GM19240 (cell line): ENCODE measurements at regions not wholly inside any gene's neighbourhood (a gene's known extent, or its start where the extent isn't known, plus 50 kb on each side); places are given as distances from the start of the nearest gene placed in this dataset.
"Not testable (repeated sequence)": the region's sequence is repeated elsewhere in the genome, so short reads cannot be mapped to it uniquely, and the experiment has no call there.

Experiments
- DNase-seq: peaks from one replicate; pipeline ENCODE4 v3.0.0; 2011; ENCODE audit warnings: low spot score; ENCODE audit not compliant: insufficient read length

DNA sequence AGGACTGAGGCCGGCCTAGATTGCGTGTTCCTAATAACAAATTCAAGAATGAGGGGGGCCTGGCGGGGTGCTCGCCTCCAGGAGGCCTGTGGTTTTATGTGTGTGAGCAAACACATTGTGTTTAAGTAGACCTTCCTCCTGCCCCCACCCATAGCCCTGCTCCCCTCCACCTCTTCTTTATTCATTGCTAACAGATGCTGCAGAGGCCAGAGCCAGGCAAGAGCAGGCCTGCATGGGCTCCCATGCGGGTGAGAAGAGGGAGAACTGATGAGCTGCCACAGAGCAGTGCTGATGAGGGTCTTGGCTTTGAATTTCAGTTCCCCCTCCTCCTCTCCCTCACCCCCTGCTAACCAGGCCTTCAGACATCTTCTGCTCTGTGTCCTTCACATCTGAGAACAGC is 154.6 kb downstream of the OSR1 start:
- no peak for DNase-seq

DNA sequence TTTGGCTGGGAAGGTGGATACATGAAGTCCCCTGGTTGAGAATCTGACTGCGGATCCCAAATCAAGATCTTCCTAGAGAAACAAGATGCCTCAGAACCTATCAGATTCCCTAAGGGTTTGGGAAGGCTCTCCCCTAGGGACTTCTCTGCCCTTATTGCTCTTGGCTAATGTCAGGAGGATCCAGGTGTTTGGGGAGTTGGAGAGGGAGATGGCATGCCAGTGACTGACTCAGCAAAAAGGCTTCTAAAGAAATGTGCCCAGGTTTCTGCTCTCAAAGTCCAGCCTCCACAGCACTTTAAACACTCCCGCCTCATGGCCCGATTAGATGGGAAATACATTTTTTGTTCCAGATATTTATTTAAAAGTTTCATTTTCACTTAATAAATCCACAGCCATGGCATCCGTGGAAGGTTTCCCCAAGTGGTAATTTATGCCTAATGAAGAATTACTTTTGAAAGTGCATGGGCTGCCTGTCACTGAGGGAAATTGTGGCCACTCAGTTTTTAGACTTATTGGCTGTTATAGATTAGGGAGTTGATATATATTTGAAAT is 156.4 kb downstream of the OSR1 start:
- no peak for DNase-seq

DNA sequence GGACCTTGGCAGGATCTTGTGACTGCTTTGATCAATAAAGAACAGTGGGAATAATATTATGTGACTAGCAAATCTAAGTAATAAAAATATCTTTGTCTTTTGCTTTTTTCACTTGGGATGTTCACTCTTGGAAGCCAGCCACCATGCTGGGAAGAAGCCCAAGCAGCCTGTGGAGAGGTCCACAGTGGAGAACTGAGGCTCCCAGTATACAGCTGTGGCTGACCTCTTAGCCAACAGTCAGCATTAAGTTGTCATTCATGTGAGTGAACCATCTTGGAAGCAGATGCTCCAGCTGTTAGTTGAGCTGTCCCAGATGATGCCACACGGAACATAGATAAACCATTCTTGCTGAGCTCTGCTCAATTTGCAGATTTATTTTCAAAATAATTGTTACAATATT is 160.0 kb downstream of the OSR1 start:
- DNase-seq: no peak

DNA sequence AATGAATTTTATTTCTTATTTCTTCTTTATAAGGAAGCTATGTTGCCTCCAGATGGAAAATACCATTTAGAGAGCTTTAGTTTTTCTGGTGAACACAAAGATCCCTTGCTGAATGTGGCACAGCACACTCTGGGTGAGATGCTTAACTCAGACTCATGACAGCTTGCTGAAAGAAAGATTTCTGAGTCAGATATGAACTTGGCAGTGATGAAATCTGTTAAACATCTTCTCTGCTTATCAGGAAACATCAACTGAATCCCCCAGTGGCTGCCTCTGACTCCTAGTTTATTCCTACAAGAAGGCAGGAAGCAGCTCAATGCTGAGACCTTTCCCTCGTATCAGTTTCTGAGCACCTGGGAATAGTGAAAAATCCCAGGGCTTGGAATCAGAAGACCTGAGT is 162.8 kb downstream of the OSR1 start:
- no peak for DNase-seq

DNA sequence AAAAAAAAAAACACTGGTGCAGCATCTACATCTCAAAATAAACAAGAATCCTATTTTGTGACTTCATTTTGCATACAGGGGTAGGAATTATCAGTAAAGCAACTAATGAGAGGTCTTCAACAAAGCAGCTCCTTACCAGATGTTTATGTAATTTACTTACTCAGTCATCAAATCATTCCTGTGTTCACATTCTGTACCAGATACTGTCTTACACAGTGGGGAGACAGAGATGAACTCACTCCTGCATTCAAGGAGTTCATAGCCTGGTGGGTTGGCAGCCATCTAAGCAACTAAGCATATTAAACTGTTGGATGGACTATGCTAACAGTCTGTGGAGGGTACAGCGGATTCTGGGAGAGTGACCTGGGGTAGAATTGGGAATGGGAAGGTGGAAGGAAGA is 169.0 kb downstream of the OSR1 start:
- DNase-seq: no peak

DNA sequence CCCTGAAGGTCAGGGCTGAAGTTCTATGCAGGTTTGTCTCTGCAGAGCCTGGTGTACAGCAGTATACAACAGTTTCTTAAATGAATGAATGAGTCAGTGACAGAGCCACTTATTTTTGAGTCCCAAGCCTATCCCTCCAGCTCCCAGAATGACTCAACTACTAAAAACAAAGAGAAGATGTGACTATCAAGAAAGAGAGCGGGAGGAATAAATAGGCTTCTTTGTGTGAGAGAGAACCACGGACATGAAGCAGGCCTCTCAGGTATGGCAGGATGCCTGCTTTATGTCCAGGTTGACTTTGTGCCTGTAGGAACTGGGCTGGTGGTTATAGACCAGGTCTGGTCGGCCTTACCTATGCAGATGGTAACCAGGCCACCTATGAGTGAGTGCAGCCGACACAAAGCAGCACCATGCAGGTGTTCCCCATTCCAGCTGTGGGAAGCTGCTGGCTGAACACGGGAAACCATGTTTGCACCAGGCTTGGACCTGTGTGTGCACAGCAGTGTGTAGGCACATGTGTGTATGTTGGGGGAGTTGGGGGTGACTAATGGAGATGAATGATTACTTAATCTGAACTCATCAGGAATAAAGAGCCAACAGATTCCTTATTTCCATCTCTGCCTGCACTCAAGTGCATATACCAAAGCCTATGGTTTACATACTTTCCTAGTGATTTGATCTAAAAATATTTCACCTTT is 171.0 kb downstream of the OSR1 start:
- no peak for DNase-seq

DNA sequence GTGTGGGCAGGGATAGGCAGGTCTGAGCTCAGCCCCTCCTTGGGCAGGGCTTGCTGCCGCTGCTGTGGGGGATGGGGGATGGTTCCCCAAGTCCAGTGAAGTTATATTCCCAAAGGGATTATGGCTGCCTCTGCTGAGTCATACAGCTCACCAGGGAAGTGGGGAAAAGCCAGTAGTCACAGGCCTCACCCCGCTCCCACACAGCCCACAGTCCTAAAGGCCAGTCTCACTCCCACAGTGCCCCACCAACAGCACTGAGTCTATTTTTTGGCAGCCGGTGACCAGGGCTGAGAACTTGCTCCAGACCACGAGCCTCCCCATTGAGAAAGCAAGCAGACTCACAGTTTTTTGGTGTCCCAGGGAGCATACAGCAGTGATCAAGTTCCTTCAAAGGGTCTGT is 173.3 kb downstream of the OSR1 start:
- DNase-seq: no peak

DNA sequence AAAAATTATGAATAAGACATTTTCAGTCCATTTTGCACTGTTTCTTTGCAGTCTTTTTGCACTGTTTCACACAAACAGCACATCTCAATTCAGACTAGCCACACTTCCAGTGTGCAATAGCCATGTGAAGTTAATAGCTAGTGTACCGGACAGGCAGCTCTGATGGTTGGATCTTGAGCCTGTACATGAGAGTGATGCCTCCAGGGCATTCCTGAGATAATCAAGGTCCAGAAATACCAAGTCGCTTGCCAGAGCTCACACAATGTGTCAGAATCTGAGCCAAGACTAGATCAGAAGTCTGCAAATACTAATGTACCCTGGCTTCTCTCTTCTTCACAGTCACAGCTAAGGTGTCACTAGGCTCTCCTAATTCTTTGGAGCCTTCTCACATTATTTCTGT is 180.2 kb downstream of the OSR1 start:
- DNase-seq: no peak

DNA sequence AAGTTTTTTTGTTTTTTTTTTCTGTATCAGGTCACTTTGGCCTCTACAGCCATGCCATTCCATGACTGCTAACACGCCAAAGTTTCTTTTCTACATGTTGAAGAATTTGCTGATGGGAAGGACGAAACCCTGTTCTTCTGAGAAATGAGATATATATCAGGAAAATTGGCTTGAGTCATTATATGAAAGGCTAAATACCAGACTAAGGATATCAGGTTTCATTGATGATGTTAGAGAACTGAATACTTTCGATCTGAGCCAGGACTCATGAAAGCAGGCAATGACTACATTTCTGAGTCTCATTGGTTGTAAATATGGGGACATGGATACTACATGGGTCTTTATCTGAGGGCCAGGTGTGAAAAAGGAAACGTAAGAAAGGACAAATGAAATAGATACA is 181.4 kb downstream of the OSR1 start:
- DNase-seq: no peak

DNA sequence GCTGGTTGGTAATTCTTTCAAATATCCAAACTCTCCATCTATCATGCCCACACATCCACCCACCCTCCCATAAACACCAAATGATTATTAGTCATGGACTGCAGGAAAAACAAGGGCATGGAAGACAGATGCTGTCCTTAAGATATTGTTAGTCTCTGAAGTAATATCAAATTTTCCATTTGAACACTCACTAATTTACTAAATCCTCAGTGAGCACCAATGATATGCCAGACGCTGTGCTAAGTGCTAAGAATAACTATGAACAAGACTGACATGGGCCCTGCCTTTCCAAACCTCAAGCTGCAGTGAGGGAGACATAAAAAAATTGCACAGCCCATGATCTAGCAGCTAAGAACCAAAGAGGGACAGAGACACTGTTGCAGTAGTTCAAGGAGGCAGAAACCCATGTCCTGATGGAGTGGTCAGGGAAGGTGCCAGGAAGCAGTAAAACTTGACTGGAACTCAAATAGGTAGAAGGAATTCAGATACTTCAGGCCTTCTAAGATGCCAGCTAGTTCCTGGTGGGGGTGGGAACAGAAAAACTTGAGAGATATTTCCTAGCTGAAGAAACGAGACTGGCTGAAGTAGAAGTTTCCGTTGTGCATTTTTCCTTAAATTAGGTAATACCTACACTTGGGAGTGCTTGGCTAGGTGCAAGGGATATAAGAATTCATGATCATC is 182.1 kb downstream of the OSR1 start:
- no peak for DNase-seq

DNA sequence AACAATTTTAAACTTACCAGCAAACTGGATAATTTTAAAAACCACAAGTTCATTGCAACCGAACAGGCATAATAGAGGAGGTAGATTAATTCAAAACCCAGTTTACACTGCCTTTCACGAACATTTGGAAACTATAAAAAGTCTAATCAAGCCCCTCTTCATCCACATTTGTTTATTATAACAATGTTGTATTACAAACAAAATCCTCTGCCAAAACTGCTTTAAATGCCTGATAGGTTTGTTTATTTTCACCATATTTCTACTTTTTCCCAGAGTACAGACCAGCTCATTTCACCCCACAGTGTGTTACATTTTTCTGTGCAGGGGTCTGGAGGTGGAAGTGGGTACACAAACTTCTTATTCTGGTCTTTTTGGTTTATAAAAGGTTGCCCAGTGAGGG is 184.2 kb downstream of the OSR1 start:
- no peak for DNase-seq

DNA sequence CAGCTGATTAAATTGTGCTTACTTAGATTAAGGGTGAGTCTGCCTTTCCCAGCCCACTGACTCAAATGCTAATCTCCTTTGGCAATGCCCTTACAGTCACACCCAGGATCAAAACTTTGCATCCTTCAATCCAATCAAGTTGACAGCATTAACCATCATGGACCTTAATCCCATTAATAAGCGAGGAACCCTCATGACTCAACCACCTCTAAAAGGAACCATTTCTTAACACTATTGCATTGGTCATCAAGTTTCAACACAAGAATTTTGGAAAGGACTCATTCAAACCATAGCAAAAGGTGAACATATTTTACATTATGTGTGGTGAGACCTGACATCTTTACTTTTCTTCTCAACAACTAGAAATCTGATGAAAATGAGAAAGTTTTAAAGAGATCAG is 187.0 kb downstream of the OSR1 start:
- DNase-seq: no peak

DNA sequence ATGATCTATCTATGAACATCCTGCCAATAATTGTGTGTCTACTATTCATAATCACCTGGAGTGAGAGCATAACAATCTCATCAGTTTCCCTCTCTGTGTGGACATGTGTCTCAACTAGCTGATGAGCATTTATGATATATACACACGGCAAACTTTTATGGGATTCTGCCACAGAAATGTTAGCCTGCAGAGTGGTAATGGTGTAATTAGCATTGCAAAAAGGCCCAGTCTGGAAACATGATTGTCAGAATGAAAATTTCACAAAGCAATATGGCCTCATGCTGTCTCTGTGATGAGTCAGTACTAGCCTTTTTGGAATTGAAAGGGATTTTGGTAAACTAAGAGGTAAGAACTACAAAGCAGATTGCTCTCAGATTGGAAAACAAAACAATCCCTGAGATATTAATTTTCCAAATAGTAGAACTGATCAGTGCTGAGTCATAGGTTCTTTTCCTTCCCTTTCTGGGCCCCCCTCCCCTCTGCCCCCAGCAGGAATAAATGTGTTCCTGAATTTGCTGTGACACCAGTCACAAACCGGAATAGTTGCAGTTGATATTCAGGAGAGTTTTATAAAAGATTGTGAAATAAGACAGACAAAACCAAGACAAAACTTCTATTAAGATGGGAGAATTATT is 189.2 kb downstream of the OSR1 start:
- no peak for DNase-seq

DNA sequence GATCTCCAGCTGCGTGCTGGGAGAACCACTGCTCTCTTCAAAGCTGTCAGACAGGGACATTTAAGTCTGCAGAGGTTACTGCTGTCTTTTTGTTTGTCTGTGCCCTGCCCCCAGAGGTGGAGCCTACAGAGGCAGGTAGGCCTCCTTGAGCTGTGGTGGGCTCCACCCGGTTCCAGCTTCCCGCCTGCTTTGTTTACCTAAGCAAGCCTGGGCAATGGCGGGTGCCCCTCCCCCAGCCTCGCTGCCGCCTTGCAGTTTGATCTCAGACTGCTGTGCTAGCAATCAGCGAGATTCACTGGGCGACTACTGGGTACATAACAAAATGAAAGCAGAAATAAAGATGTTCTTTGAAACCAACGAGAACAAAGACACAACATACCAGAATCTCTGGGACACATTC is 194.3 kb downstream of the OSR1 start:
- not testable (repeated sequence) for DNase-seq

DNA sequence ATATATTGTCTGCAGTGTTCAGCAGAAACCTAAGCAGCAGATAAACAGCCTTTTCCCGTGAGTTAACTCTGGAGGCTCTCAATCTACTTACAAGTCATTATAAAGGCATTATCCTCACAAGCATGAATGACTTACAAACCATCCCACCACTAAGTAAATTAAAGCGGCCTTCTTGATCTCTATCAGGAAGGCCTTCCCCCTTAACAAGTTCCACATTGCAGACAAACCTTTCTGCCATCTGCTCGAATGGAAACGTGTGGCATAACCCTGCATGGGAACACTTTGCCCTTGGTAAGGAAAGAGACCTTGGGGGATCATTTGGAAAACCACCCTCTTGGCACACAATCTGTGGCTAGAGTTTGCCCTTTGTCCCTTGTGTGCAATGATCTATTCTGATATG is 199.5 kb downstream of the OSR1 start:
- DNase-seq: no peak

DNA sequence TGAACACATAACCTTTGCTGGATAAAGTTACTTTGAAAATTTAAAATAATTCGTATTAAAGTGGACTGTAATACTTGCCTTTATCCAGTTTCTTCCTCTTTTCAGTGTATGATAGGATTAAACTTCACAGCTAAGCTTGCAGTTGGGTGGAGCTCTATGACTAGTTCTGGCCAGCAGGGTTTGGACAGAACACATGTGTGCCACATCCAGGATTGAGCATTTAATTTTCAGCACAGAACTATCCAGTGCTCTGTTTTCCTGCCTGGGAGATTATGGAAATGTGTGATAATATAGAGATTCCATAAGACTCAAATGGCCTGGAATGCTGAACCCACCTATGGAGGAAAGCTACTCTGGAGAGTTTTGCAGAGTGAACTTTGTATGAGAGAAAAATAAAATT is 200.2 kb downstream of the OSR1 start:
- DNase-seq: no peak

DNA sequence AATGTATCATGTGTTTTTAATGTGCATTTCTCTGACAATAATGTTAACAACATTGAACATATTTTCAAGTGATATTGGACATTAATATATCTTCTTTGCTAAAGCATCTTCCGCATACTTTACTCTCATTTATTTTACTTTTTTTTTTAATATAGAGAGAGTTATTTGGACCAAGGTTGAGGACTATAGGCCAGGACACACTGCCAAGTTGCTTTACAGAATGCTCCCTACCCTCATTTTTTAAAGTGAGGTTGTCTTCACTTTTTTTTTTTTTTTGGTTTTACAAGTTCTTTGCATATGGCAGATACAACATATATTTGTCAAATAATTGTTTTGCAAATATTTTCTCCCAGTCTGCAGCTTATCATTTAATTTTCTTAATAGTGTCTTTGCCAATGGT is 201.8 kb downstream of the OSR1 start:
- DNase-seq: no peak

DNA sequence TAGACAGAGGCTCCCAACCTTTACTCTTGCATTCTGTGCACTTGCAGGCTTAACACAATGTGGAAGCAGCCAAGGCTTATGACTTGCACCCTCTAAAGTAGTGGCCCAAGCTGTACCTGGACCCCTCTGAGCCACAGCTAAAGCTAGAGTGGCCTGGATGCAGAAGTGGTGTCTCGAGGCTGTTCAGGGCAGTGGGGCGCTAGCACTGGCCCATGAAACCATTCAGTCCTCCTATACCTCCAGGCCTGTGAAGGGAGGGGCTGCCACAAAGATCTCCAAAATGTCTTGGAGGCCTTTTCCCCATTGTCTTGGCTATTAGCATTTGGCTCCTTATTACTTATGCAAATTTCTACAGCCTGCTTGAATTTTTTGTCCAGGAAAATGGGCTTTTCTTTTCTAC is 207.7 kb downstream of the OSR1 start:
- no peak for DNase-seq

DNA sequence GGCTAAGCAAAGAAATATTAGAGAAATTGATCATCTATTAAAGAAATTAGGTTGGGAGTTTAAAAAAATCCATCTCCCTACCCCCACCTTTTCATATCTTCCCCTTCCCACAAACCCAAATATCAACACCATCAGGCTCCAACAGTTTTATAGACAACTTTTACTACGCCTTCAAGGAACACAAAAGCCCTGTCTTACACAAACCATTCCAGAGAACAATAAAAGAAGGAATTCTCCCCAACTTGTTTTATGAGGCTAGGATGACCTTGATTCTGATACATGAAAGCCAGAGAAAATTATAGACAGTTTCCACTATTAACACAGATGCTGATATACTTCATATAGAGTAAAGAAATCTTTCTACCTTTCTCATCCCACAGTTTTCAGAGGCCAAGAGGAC is 211.6 kb downstream of the OSR1 start:
- no peak for DNase-seq

DNA sequence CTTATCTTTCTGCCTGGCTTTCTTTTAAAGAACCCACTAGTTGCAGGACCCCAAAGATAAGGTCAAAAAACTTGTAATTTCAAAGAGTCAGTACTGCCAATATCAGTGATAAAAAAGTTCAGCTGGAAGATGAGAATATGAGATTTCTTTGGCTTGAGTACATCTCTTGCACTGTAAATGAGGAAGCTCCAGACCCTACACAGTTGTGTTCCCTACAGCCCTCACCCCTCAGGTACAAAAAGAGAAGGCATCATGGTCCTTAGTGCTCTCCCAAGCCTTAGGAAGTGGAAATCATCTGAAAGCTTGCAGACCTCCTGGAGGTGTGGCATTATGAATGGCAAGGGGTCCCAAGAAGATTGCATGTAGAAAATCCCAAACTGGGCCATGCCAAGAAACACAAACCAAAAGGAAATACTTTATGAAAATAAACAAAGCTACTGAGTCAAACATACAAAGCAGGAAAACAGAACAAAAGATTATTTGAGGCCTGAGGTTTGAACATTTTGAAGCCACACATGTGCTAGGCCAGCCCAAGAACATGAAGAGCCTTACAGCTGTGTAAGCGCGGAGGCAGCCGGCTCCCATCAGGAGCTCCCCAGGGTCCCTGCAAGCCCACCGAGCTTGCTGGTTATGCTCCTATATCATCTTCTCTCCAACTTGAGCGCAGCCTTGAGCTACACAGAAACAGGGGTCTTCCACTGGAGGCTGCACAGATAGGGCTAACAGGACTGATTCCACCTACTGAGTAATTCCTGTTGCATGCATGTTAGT is 217.0 kb downstream of the OSR1 start:
- DNase-seq: no peak

DNA sequence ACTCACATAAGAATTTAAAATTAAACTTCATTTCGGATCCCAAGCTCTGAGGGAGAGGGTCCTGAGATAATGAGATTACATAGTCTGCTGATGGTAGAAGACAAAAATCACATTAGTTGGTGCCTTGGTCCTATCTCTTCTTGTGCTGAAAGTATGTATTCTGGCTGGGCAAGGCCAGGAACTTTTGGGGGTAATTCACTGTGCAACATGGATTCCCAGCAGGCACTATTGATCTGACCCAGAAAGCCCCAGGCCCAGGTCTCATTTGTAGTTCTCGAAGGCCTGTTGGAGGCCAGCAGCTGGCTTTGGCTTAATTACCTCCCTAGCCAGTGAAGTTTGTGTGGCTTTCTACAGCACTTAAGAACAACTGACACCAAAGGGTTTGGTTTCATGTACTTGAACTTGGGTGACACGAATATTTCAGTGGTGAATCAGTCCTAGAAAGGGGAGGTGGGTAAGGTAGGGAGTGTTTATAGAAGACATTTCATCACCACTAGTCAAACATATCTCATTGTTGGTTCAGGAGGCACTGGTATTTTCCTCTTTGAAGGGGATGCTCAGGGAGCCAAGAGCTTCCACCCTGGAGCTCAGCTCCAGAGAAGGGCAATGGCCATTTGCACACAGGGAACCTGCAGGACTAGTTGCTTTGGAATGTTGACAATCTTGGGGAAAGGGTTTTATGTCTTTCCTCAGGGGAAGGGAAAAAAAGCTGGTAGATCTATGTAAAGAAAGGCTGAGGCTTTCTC is 217.8 kb downstream of the OSR1 start:
- no peak for DNase-seq
